HCT116 (cell line): ENCODE measurements at regions not wholly inside any gene's neighbourhood (a gene's known extent, or its start where the extent isn't known, plus 50 kb on each side); places are given as distances from the start of the nearest gene placed in this dataset.
"Not testable (repeated sequence)": the region's sequence is repeated elsewhere in the genome, so short reads cannot be mapped to it uniquely, and the experiment has no call there.

Source experiments
- ATAC-seq: fragments of 200-7000 bp; cut with Tn5 transposase; 2 replicates; pipeline ENCODE4 v1.9.1; 2020; ENCODE audit warnings: mild to moderate bottlenecking, moderate library complexity
- BruUV-seq: library from RNA; stranded (reverse); fragments of 400-500 nt; replicated peaks from 2 replicates; lab custom pipeline; 2021; lab: Mats Ljungman, UMichigan
- CTCF ChIA-PET: fragments of 300-600 bp; sonication (Branson Sonifier 250); formaldehyde crosslinking; loops from one replicate; lab custom pipeline; 2021; ENCODE audit warnings: antibody characterized with exemption; lab: Charles Lee
- POLR2A ChIA-PET: fragments of 300-600, 350-600 bp; sonication (Branson Sonifier 250); formaldehyde crosslinking; loops from one replicate; lab custom pipeline; 2021; ENCODE audit warnings: antibody characterized with exemption; lab: Charles Lee
- RAD21 ChIA-PET, 2 experiments: fragments of 300-600 bp; sonication (Branson Sonifier 250); formaldehyde crosslinking; loops; one replicate each; lab custom pipeline; 2023; ENCODE audit warnings: low total read pairs in 2 of 2; ENCODE audit not compliant: uncharacterized antibody in 2 of 2, unreplicated experiment in 2 of 2, low non-redundant PET in 1 of 2; lab: Charles Lee
- DNase-seq: peaks from one replicate; pipeline ENCODE4 v3.0.0-alpha.2; 2010; ENCODE audit warnings: low read depth, low spot score
- H2AFZ ChIP-seq: fragments of 200-600 bp; shearing (Covaris generic), sonication (generic); 2 replicates; pipeline ENCODE4 v1.6.1; 2017; ENCODE audit warnings: low read depth, mixed run types, mixed read lengths, antibody characterized with exemption, low read length; ENCODE audit not compliant: poor library complexity, severe bottlenecking
- H3K27ac ChIP-seq: 2 replicates; pipeline ENCODE4 v1.5.1; 2012; ENCODE audit warnings: low read depth, low read length
- H3K27me3 ChIP-seq: fragments of 200-600 bp; sonication (generic); 2 replicates; pipeline ENCODE4 v1.6.1; 2016; ENCODE audit warnings: mixed run types, low read length, mixed read lengths; ENCODE audit not compliant: insufficient read depth
- H3K36me3 ChIP-seq, 2 experiments: fragments of 200-500 bp in 1 of 2; fragments of 200-600 bp in 1 of 2; sonication (Bioruptor generic) in 1 of 2; sonication (generic) in 1 of 2; 2 replicates each; pipeline versions ENCODE4 v1.5.1 to v1.6.1; 2014 to 2016; ENCODE audit warnings: low read length in 2 of 2, inconsistent platforms in 1 of 2, mixed read lengths in 1 of 2, mixed run types in 1 of 2; ENCODE audit not compliant: insufficient read depth in 2 of 2, control insufficient read depth in 1 of 2
- H3K4me1 ChIP-seq, 2 experiments: fragments of 200-600 bp in 1 of 2; sonication (generic) in 1 of 2; 2 replicates each; pipeline versions ENCODE4 v1.5.1 to v1.6.1; 2012 to 2017; ENCODE audit warnings: low read length in 2 of 2, inconsistent platforms in 1 of 2, mild to moderate bottlenecking in 1 of 2, mixed read lengths in 1 of 2, mixed run types in 1 of 2, moderate library complexity in 1 of 2; ENCODE audit not compliant: insufficient read depth in 2 of 2, control insufficient read depth in 1 of 2
- H3K4me2 ChIP-seq: fragments of 200-600 bp; sonication (generic); 2 replicates; pipeline ENCODE4 v1.6.1; 2017; ENCODE audit warnings: mixed run types, low read length, mixed read lengths
- H3K4me3 ChIP-seq, 2 experiments: fragments of 200-600 bp in 1 of 2; sonication (generic) in 1 of 2; replicated peaks in 1 of 2; 2 replicates each; pipeline ENCODE4 v1.5.1; 2011 to 2016; ENCODE audit warnings: low read length in 2 of 2, control low read depth in 1 of 2, low read depth in 1 of 2, mild to moderate bottlenecking in 1 of 2, mixed read lengths in 1 of 2, mixed run types in 1 of 2
- H3K79me2 ChIP-seq: fragments of 200-600 bp; sonication (generic); 2 replicates; pipeline ENCODE4 v1.6.1; 2017; ENCODE audit warnings: mild to moderate bottlenecking, mixed run types, low read length, moderate library complexity, mixed read lengths; ENCODE audit not compliant: insufficient read depth
- H3K9ac ChIP-seq: fragments of 200-600 bp; sonication (generic); 2 replicates; pipeline ENCODE4 v1.6.1; 2016; ENCODE audit warnings: low read length, mixed read lengths
- H3K9me2 ChIP-seq: fragments of 200-600 bp; sonication (generic), shearing (Covaris generic); 2 replicates; pipeline ENCODE4 v1.6.1; 2017; ENCODE audit warnings: mixed run types, mild to moderate bottlenecking, moderate library complexity; ENCODE audit not compliant: insufficient read depth
- H3K9me3 ChIP-seq, 2 experiments: fragments of 200-500 bp in 1 of 2; fragments of 200-600 bp in 1 of 2; sonication (Bioruptor generic) in 1 of 2; sonication (generic) in 1 of 2; 2 replicates each; pipeline ENCODE4 v1.6.1; 2014 to 2017; ENCODE audit warnings: low read length in 2 of 2, mixed read lengths in 2 of 2, inconsistent platforms in 1 of 2, low read depth in 1 of 2, mild to moderate bottlenecking in 1 of 2, mixed run types in 1 of 2, moderate library complexity in 1 of 2; ENCODE audit not compliant: control insufficient read depth in 1 of 2, insufficient read depth in 1 of 2
- H4K20me1 ChIP-seq: fragments of 200-600 bp; sonication (generic), shearing (Covaris generic); 2 replicates; pipeline ENCODE4 v1.6.1; 2017; ENCODE audit warnings: mixed run types, mild to moderate bottlenecking, moderate library complexity; ENCODE audit not compliant: insufficient read depth
- ATF3 ChIP-seq: IDR thresholded peaks from 2 replicates; pipeline ENCODE4 v1.6.1; 2012
- CTCF ChIP-seq, 3 experiments: fragments of 200-600 bp in 1 of 3; sonication (generic) in 1 of 3; IDR thresholded peaks in 2 of 3; conservative IDR thresholded peaks in 1 of 3; 2 replicates each; pipeline ENCODE4 v1.5.1; 2012 to 2017; ENCODE audit warnings: low read depth in 2 of 3, low read length in 2 of 3, antibody characterized with exemption in 1 of 3, borderline replicate concordance in 1 of 3, control low read depth in 1 of 3, mild to moderate bottlenecking in 1 of 3, mixed read lengths in 1 of 3, mixed run types in 1 of 3, moderate library complexity in 1 of 3; ENCODE audit not compliant: insufficient read depth in 1 of 3
- EGR1 ChIP-seq: IDR thresholded peaks from 2 replicates; pipeline ENCODE4 v1.6.1; 2012; ENCODE audit warnings: low read depth
- ELF1 ChIP-seq: IDR thresholded peaks from 2 replicates; pipeline ENCODE4 v1.6.1; 2012; ENCODE audit warnings: low read depth, borderline replicate concordance
- EZH2 ChIP-seq: fragments of 200-600 bp; sonication (generic); IDR thresholded peaks from 2 replicates; pipeline ENCODE4 v1.6.1; 2017; ENCODE audit warnings: antibody characterized with exemption, mixed run types
- EZH2phosphoT487 ChIP-seq: fragments of 200-600 bp; IDR thresholded peaks from 2 replicates; pipeline ENCODE4 v1.6.1; 2018; ENCODE audit warnings: antibody characterized with exemption, borderline replicate concordance
- JUND ChIP-seq: IDR thresholded peaks from 2 replicates; pipeline ENCODE4 v1.6.1; 2012
- SP1 ChIP-seq: IDR thresholded peaks from 2 replicates; pipeline ENCODE4 v1.6.1; 2012; ENCODE audit warnings: low read depth
- ZBTB33 ChIP-seq: IDR thresholded peaks from 2 replicates; pipeline ENCODE4 v1.6.1; 2011; ENCODE audit warnings: mild to moderate bottlenecking, low read length, moderate library complexity; ENCODE audit not compliant: insufficient replicate concordance; ENCODE audit errors: extremely low read depth
- ZFX ChIP-seq: fragments of 450-650 bp; IDR thresholded peaks from 2 replicates; pipeline ENCODE4 v1.6.1; 2017
- ZNF274 ChIP-seq: fragments of 200-500 bp; sonication (Bioruptor generic); IDR thresholded peaks from 2 replicates; pipeline ENCODE4 v1.6.1; 2014; ENCODE audit warnings: mild to moderate bottlenecking, low read depth, low read length, inconsistent platforms
- intact Hi-C: fragments of 100-400 bp; cut with micrococcal nuclease; formaldehyde crosslinking; loops from 2 replicates; pipeline ENCODE4 v1.10.0; 2022

- RAD21 ChIA-PET, result no interaction called here
- ATAC-seq (no peak), DNase-seq (no peak)
- CTCF ChIA-PET, result no interaction called here
- TF ChIP-seq EGR1 (no peak), JUND (no peak), EZH2 (no peak), ELF1 (no peak), ZNF274 (no peak), ZFX (no peak), EZH2phosphoT487 (no peak), ATF3 (no peak), CTCF (IDR thresholded peaks at IDR 0.05 in 2 of 3, conservative IDR thresholded peaks at IDR 0.05 in 1 of 3; ENCODE audit: borderline replicate concordance in 1 of 3, insufficient read depth in 1 of 3, low read depth in 2 of 3, low read length in 2 of 3) (no peak), ZBTB33 (no peak), SP1 (no peak)
- Histone ChIP-seq H3K4me2 (no peak overlapping the region), H4K20me1 (no peaks in the 10 kb centered on the region), H3K9me3 (peaks cover 0 to 15% of the 10 kb centered on the region in 2 experiments; a peak in 1 of 4 replicates), H2AFZ (no peak overlapping the region), H3K4me3 (no peak overlapping the region), H3K79me2 (no peaks in the 10 kb centered on the region), H3K36me3 (no peaks in the 10 kb centered on the region), H3K9ac (no peak overlapping the region), H3K4me1 (peaks cover 3 to 18% of the 10 kb centered on the region in 2 experiments; a peak in 2 of 4 replicates), H3K9me2 (no peaks in the 10 kb centered on the region), H3K27ac (no peak overlapping the region), H3K27me3 (no peaks in the 10 kb centered on the region)
- intact Hi-C loops, result no loop called here
- BruUV-seq, result no TSS peak
- POLR2A ChIA-PET, result no interaction called here
Measured at GRCh38 chr3:128544190-128544589, 51.2 kb upstream of the GATA2 start.

GRCh38 chr3:128543570-128544174 lies 50.7 kb upstream of the GATA2 start:
- BruUV-seq, POLR2A ChIA-PET, RAD21 ChIA-PET, H3K9ac ChIP-seq, ATAC-seq, CTCF ChIA-PET, H3K4me2 ChIP-seq, H3K27me3 ChIP-seq, H3K4me3 ChIP-seq, H3K9me2 ChIP-seq, H2AFZ ChIP-seq, H3K79me2 ChIP-seq, DNase-seq, H3K36me3 ChIP-seq, H4K20me1 ChIP-seq, H3K27ac ChIP-seq, intact Hi-C loops: not testable (repeated sequence)
- peaks cover 3 to 17% of the 10 kb centered on the region in 2 experiments; a peak in 2 of 4 replicates for H3K4me1 ChIP-seq
- H3K9me3 ChIP-seq, result peaks cover 0 to 15% of the 10 kb centered on the region in 2 experiments; a peak in 1 of 4 replicates
